Fibroblast of lung (primary cell): ENCODE measurements at regions not wholly inside any gene's neighbourhood (a gene's known extent, or its start where the extent isn't known, plus 50 kb on each side); places are given as distances from the start of the nearest gene placed in this dataset.

Experiments used
- DNase-seq, 2 donors: peaks; one replicate each; pipeline versions ENCODE4 v3.0.0 to v3.0.0-alpha.2; 2010; ENCODE audit warnings: low read depth in 2 of 2
- H2AFZ ChIP-seq: 2 replicates; pipeline ENCODE4 v1.5.1; 2012; ENCODE audit warnings: low read length, control low read depth, inconsistent platforms
- H3K27ac ChIP-seq: 2 replicates; pipeline ENCODE4 v1.5.1; 2011; ENCODE audit warnings: low read length, control low read depth; ENCODE audit not compliant: insufficient read depth
- H3K27me3 ChIP-seq: 2 replicates; pipeline ENCODE4 v1.5.1; 2011; ENCODE audit warnings: mild to moderate bottlenecking, low read length; ENCODE audit not compliant: control insufficient read depth, insufficient read depth
- H3K36me3 ChIP-seq: 2 replicates; pipeline ENCODE4 v1.5.1; 2011; ENCODE audit warnings: low read length; ENCODE audit not compliant: control insufficient read depth, insufficient read depth
- H3K4me1 ChIP-seq: 2 replicates; pipeline ENCODE4 v1.5.1; 2011; ENCODE audit warnings: low read length; ENCODE audit not compliant: control insufficient read depth, insufficient read depth; ENCODE audit errors: extremely low read depth
- H3K4me2 ChIP-seq: 2 replicates; pipeline ENCODE4 v1.5.1; 2011; ENCODE audit warnings: low read length, control low read depth; ENCODE audit not compliant: insufficient read depth; ENCODE audit errors: extremely low read depth
- H3K4me3 ChIP-seq, 4 experiments: fragments of 200-600 bp in 1 of 4; sonication (generic) in 1 of 4; replicated peaks in 1 of 4; 2 replicates each; pipeline ENCODE4 v1.5.1; 2011 to 2016; ENCODE audit warnings: low read length in 4 of 4, low read depth in 3 of 4, mild to moderate bottlenecking in 3 of 4, control low read depth in 2 of 4, inconsistent platforms in 1 of 4, mixed read lengths in 1 of 4; ENCODE audit not compliant: insufficient read depth in 1 of 4; ENCODE audit errors: control extremely low read depth in 1 of 4
- H3K79me2 ChIP-seq: 2 replicates; pipeline ENCODE4 v1.5.1; 2012; ENCODE audit warnings: mild to moderate bottlenecking, low read length, inconsistent platforms; ENCODE audit not compliant: control insufficient read depth, insufficient read depth
- H3K9ac ChIP-seq: 2 replicates; pipeline ENCODE4 v1.5.1; 2011; ENCODE audit warnings: mild to moderate bottlenecking, low read length, control low read depth; ENCODE audit not compliant: insufficient read depth
- H3K9me3 ChIP-seq: 2 replicates; pipeline ENCODE4 v1.5.1; 2012; ENCODE audit warnings: low read depth, low read length; ENCODE audit not compliant: control insufficient read depth, insufficient read depth
- H4K20me1 ChIP-seq: 2 replicates; pipeline ENCODE4 v1.5.1; 2011; ENCODE audit warnings: low read length; ENCODE audit not compliant: control insufficient read depth, insufficient read depth; ENCODE audit errors: extremely low read depth
- CTCF ChIP-seq, 2 donors: IDR thresholded peaks in 1 of 2; conservative IDR thresholded peaks in 1 of 2; 1 replicate in 1 of 2; 2 replicates in 1 of 2; pipeline ENCODE4 v1.5.1; 2011 to 2012; ENCODE audit warnings: low read length in 2 of 2, control low read depth in 1 of 2, inconsistent platforms in 1 of 2, low read depth in 1 of 2, mild to moderate bottlenecking in 1 of 2
- EZH2 ChIP-seq: IDR thresholded peaks from 2 replicates; pipeline ENCODE4 v1.5.1; 2012; ENCODE audit warnings: low read length, control low read depth, mild to moderate bottlenecking; ENCODE audit errors: missing control alignments

GRCh38 chr1:188706742-188707141 lies 1770.9 kb downstream of the BRINP3 start:
- Histone ChIP-seq H3K9me3 (no peaks in the 10 kb centered on the region), H3K36me3 (no peaks in the 10 kb centered on the region), H3K4me2 (no peak overlapping the region), H3K4me3 (no peak overlapping the region), H3K79me2 (no peaks in the 10 kb centered on the region), H3K27ac (no peak overlapping the region), H3K9ac (no peak overlapping the region), H2AFZ (no peak overlapping the region), H4K20me1 (no peaks in the 10 kb centered on the region), H3K27me3 (no peaks in the 10 kb centered on the region), H3K4me1 (no peaks in the 10 kb centered on the region)
- no peak for TF ChIP-seq EZH2
- TF ChIP-seq CTCF (conservative IDR thresholded peaks at IDR 0.05 in 1 of 2, IDR thresholded peaks at IDR 0.05 in 1 of 2; ENCODE audit: low read depth in 1 of 2, low read length in 2 of 2), result no peak
- DNase-seq, result peak in 1 of 2 donors; percentile 91

- Histone ChIP-seq H3K9ac (no peak overlapping the region), H3K4me2 (no peak overlapping the region), H3K4me3 (no peak overlapping the region), H3K27me3 (no peaks in the 10 kb centered on the region), H3K4me1 (no peaks in the 10 kb centered on the region), H3K36me3 (no peaks in the 10 kb centered on the region), H3K27ac (no peak overlapping the region), H4K20me1 (no peaks in the 10 kb centered on the region), H3K79me2 (no peaks in the 10 kb centered on the region), H3K9me3 (no peaks in the 10 kb centered on the region), H2AFZ (no peak overlapping the region)
- DNase-seq, result peak in 1 of 2 donors; percentile 6
- no peak for TF ChIP-seq CTCF (conservative IDR thresholded peaks at IDR 0.05 in 1 of 2, IDR thresholded peaks at IDR 0.05 in 1 of 2; ENCODE audit: low read depth in 1 of 2, low read length in 2 of 2)
Measured at GRCh38 chr1:188708795-188709535, 1768.7 kb downstream of the BRINP3 start.

DNA sequence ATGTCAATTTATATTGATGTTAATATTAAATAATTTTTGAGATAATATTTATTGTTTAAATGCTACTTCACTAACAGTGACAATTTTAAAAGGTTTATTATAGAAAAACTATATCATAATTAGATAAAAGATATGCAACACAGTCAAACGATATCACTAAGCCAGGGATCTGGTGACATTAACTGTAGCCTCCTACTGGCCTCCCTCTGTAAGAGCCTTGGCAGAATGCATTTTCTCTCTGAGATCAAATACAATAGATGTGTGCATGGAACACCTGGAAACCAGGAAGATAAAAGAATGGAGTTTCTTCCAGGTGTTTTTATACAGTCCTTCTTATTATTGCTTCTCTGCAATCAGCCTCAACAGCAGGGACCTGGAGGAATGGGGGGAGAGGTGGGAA lies 1762.1 kb downstream of the BRINP3 start:
- Histone ChIP-seq H2AFZ (no peak overlapping the region), H3K9me3 (no peaks in the 10 kb centered on the region), H3K9ac (no peak overlapping the region), H3K4me1 (no peaks in the 10 kb centered on the region), H3K27me3 (no peaks in the 10 kb centered on the region), H3K4me3 (no peak overlapping the region), H4K20me1 (no peaks in the 10 kb centered on the region), H3K4me2 (no peak overlapping the region), H3K27ac (no peak overlapping the region), H3K36me3 (no peaks in the 10 kb centered on the region), H3K79me2 (no peaks in the 10 kb centered on the region)
- DNase-seq, result no peak
- TF ChIP-seq EZH2 (no peak), CTCF (conservative IDR thresholded peaks at IDR 0.05 in 1 of 2, IDR thresholded peaks at IDR 0.05 in 1 of 2; ENCODE audit: low read depth in 1 of 2, low read length in 2 of 2) (no peak)
